SJCRH30 (cell line): ENCODE measurements at regions not wholly inside any gene's neighbourhood (a gene's known extent, or its start where the extent isn't known, plus 50 kb on each side); places are given as distances from the start of the nearest gene placed in this dataset.
A peak's percentile ranks its signal among the peaks of the same experiment; 100 is the strongest.
"Not testable (repeated sequence)": the region's sequence is repeated elsewhere in the genome, so short reads cannot be mapped to it uniquely, and the experiment has no call there.

Experiments
- DNase-seq, 2 experiments: peaks; one replicate each; pipeline ENCODE4 v3.0.0-alpha.2; 2015 to 2020
- H3K27ac ChIP-seq: fragments of 250-450 bp; sonication (Bioruptor Pico); 2 replicates; pipeline ENCODE4 v1.5.1; 2020; ENCODE audit warnings: mild to moderate bottlenecking, moderate library complexity
- H3K27me3 ChIP-seq: fragments of 250-450 bp; sonication (Bioruptor Pico); 2 replicates; pipeline ENCODE4 v1.5.1; 2020; ENCODE audit warnings: mild to moderate bottlenecking, moderate library complexity
- H3K36me3 ChIP-seq: fragments of 250-450 bp; sonication (Bioruptor Pico); 2 replicates; pipeline ENCODE4 v1.5.1; 2020; ENCODE audit warnings: mild to moderate bottlenecking, moderate library complexity
- H3K4me1 ChIP-seq: fragments of 250-450 bp; sonication (Bioruptor Pico); 2 replicates; pipeline ENCODE4 v1.5.1; 2020; ENCODE audit warnings: mild to moderate bottlenecking, moderate library complexity
- H3K4me3 ChIP-seq: fragments of 250-450 bp; sonication (Bioruptor Pico); 2 replicates; pipeline ENCODE4 v1.5.1; 2020; ENCODE audit warnings: mild to moderate bottlenecking, moderate library complexity
- H3K9me3 ChIP-seq: fragments of 250-450 bp; sonication (Bioruptor Pico); replicated peaks from 2 replicates; pipeline ENCODE4 v1.5.1; 2020; ENCODE audit warnings: mild to moderate bottlenecking, moderate library complexity

- Histone ChIP-seq H3K27ac (no peak overlapping the region), H3K27me3 (no peaks in the 10 kb centered on the region; the same call in 1 of the 2 replicates), H3K4me1 (no peaks in the 10 kb centered on the region), H3K9me3 (no peaks in the 10 kb centered on the region), H3K36me3 (no peaks in the 10 kb centered on the region), H3K4me3 (no peak overlapping the region)
- no peak for DNase-seq
Measured at GRCh38 chr6:97347111-97347510, 64.1 kb upstream of the MMS22L start.

- no peak overlapping the region for H3K27ac ChIP-seq
- peak in 1 of 2 experiments; percentile 1 for DNase-seq
- H3K4me3 ChIP-seq: no peak overlapping the region
- no peaks in the 10 kb centered on the region for H3K9me3 ChIP-seq
- no peaks in the 10 kb centered on the region for H3K36me3 ChIP-seq
- no peaks in the 10 kb centered on the region for H3K4me1 ChIP-seq
- H3K27me3 ChIP-seq: no peaks in the 10 kb centered on the region
Measured at GRCh38 chr6:97361286-97361685, 78.3 kb upstream of the MMS22L start.

- DNase-seq: no peak
- Histone ChIP-seq H3K27me3 (no peaks in the 10 kb centered on the region; the same call in 1 of the 2 replicates), H3K4me3 (no peak overlapping the region), H3K36me3 (no peaks in the 10 kb centered on the region), H3K4me1 (no peaks in the 10 kb centered on the region), H3K9me3 (no peaks in the 10 kb centered on the region), H3K27ac (no peak overlapping the region)
Measured at GRCh38 chr6:97364327-97364726, 81.3 kb upstream of the MMS22L start.

- H3K36me3 ChIP-seq, H3K4me3 ChIP-seq, H3K27ac ChIP-seq, H3K27me3 ChIP-seq, DNase-seq, H3K9me3 ChIP-seq, H3K4me1 ChIP-seq: not testable (repeated sequence)
Measured at GRCh38 chr6:97382071-97382470, 99.1 kb upstream of the MMS22L start.

- H3K4me3 ChIP-seq: no peak overlapping the region
- H3K27ac ChIP-seq: no peak overlapping the region
- peak in 1 of 2 experiments; percentile 59 for DNase-seq
- no peaks in the 10 kb centered on the region; the same call in 1 of the 2 replicates for H3K36me3 ChIP-seq
- peaks cover 7% of the 10 kb centered on the region; the same call in 1 of the 2 replicates for H3K4me1 ChIP-seq
- H3K27me3 ChIP-seq: no peaks in the 10 kb centered on the region; the same call in 1 of the 2 replicates
- no peaks in the 10 kb centered on the region for H3K9me3 ChIP-seq
Measured at GRCh38 chr6:97392735-97393134, 109.7 kb upstream of the MMS22L start.

GRCh38 chr6:97394160-97394748 is 111.2 kb upstream of the MMS22L start:
- Histone ChIP-seq H3K4me3 (no peak overlapping the region), H3K9me3 (no peaks in the 10 kb centered on the region), H3K4me1 (peaks cover 7% of the 10 kb centered on the region; the same call in 1 of the 2 replicates), H3K36me3 (no peaks in the 10 kb centered on the region; the same call in 1 of the 2 replicates), H3K27ac (no peak overlapping the region), H3K27me3 (no peaks in the 10 kb centered on the region; the same call in 1 of the 2 replicates)
- DNase-seq: peak; percentile 45 to 77

- Histone ChIP-seq H3K27ac (no peak overlapping the region), H3K4me3 (no peak overlapping the region), H3K4me1 (peaks cover 7% of the 10 kb centered on the region; the same call in 1 of the 2 replicates), H3K27me3 (no peaks in the 10 kb centered on the region), H3K9me3 (no peaks in the 10 kb centered on the region), H3K36me3 (no peaks in the 10 kb centered on the region; the same call in 1 of the 2 replicates)
- DNase-seq: no peak
Measured at GRCh38 chr6:97396880-97397279, 113.9 kb upstream of the MMS22L start.

- no peak overlapping the region for H3K4me3 ChIP-seq
- no peaks in the 10 kb centered on the region; the same call in 1 of the 2 replicates for H3K36me3 ChIP-seq
- no peaks in the 10 kb centered on the region; the same call in 1 of the 2 replicates for H3K4me1 ChIP-seq
- no peak for DNase-seq
- H3K27me3 ChIP-seq: no peaks in the 10 kb centered on the region
- no peak overlapping the region for H3K27ac ChIP-seq
- no peaks in the 10 kb centered on the region for H3K9me3 ChIP-seq
Measured at GRCh38 chr6:97399208-97399607, 116.2 kb upstream of the MMS22L start.

- DNase-seq: no peak
- H3K36me3 ChIP-seq: no peaks in the 10 kb centered on the region
- H3K4me3 ChIP-seq: no peak overlapping the region
- H3K27me3 ChIP-seq: no peaks in the 10 kb centered on the region
- H3K27ac ChIP-seq: no peak overlapping the region
- H3K4me1 ChIP-seq: no peaks in the 10 kb centered on the region; the same call in 1 of the 2 replicates
- no peaks in the 10 kb centered on the region for H3K9me3 ChIP-seq
Measured at GRCh38 chr6:97401533-97401932, 118.5 kb upstream of the MMS22L start.

GRCh38 chr6:97405818-97406409 is 122.9 kb upstream of the MMS22L start:
- no peak overlapping the region for H3K27ac ChIP-seq
- H3K36me3 ChIP-seq: no peaks in the 10 kb centered on the region
- no peak for DNase-seq
- H3K4me1 ChIP-seq: no peaks in the 10 kb centered on the region; the same call in 1 of the 2 replicates
- H3K4me3 ChIP-seq: no peak overlapping the region
- H3K27me3 ChIP-seq: no peaks in the 10 kb centered on the region
- no peaks in the 10 kb centered on the region for H3K9me3 ChIP-seq

- Histone ChIP-seq H3K27ac (no peak overlapping the region), H3K36me3 (no peaks in the 10 kb centered on the region), H3K4me3 (no peak overlapping the region), H3K9me3 (no peaks in the 10 kb centered on the region), H3K4me1 (no peaks in the 10 kb centered on the region; the same call in 1 of the 2 replicates), H3K27me3 (no peaks in the 10 kb centered on the region)
- DNase-seq: no peak
Measured at GRCh38 chr6:97406633-97407032, 123.6 kb upstream of the MMS22L start.

- Histone ChIP-seq H3K36me3 (no peaks in the 10 kb centered on the region), H3K4me1 (no peaks in the 10 kb centered on the region), H3K4me3 (no peak overlapping the region), H3K27ac (no peak overlapping the region), H3K27me3 (no peaks in the 10 kb centered on the region), H3K9me3 (no peaks in the 10 kb centered on the region)
- DNase-seq: no peak
Measured at GRCh38 chr6:97411610-97412009, 128.6 kb upstream of the MMS22L start.

- Histone ChIP-seq H3K27ac (no peak overlapping the region), H3K27me3 (no peaks in the 10 kb centered on the region), H3K9me3 (no peaks in the 10 kb centered on the region), H3K4me3 (no peak overlapping the region), H3K36me3 (no peaks in the 10 kb centered on the region), H3K4me1 (no peaks in the 10 kb centered on the region)
- no peak for DNase-seq
Measured at GRCh38 chr6:97412511-97412910, 129.5 kb upstream of the MMS22L start.

GRCh38 chr6:97422171-97422570 is 139.2 kb upstream of the MMS22L start:
- no peaks in the 10 kb centered on the region for H3K9me3 ChIP-seq
- H3K27me3 ChIP-seq: no peaks in the 10 kb centered on the region
- no peak overlapping the region for H3K27ac ChIP-seq
- no peak overlapping the region for H3K4me3 ChIP-seq
- H3K4me1 ChIP-seq: no peaks in the 10 kb centered on the region
- no peak for DNase-seq
- H3K36me3 ChIP-seq: no peaks in the 10 kb centered on the region

GRCh38 chr6:97423190-97423589 is 140.2 kb upstream of the MMS22L start:
- Histone ChIP-seq H3K9me3 (no peaks in the 10 kb centered on the region), H3K27ac (no peak overlapping the region), H3K4me1 (no peaks in the 10 kb centered on the region), H3K27me3 (no peaks in the 10 kb centered on the region), H3K4me3 (no peak overlapping the region), H3K36me3 (no peaks in the 10 kb centered on the region)
- no peak for DNase-seq

GRCh38 chr6:97427648-97428047 is 144.6 kb upstream of the MMS22L start:
- DNase-seq: no peak
- Histone ChIP-seq H3K4me3 (no peak overlapping the region), H3K4me1 (no peaks in the 10 kb centered on the region), H3K27ac (no peak overlapping the region), H3K36me3 (no peaks in the 10 kb centered on the region), H3K9me3 (no peaks in the 10 kb centered on the region), H3K27me3 (no peaks in the 10 kb centered on the region)
